A673 (cell line): ENCODE measurements at regions not wholly inside any gene's neighbourhood (a gene's known extent, or its start where the extent isn't known, plus 50 kb on each side); places are given as distances from the start of the nearest gene placed in this dataset.

ENCODE experiments used
- CTCF ChIP-seq: fragments of 300-800, 200-600 bp; sonication (generic); conservative IDR thresholded peaks from 2 replicates; pipeline ENCODE4 v1.5.1; 2017; ENCODE audit warnings: low read depth, mild to moderate bottlenecking, antibody characterized with exemption, low read length, moderate library complexity, mixed read lengths
- EZH2 ChIP-seq: fragments of 200-600 bp; sonication (generic); IDR thresholded peaks from 2 replicates; pipeline ENCODE4 v1.6.1; 2017; ENCODE audit warnings: borderline replicate concordance, low read depth, mild to moderate bottlenecking, mixed read lengths, antibody characterized with exemption, low read length; ENCODE audit not compliant: poor library complexity, severe bottlenecking

GRCh38 chr10:107901076-107901475 lies 736.6 kb upstream of the SORCS1 start:
- TF ChIP-seq CTCF: no peak
- no peak for TF ChIP-seq EZH2
